ENCODE measurements at regions not wholly inside any gene's neighbourhood (a gene's known extent, or its start where the extent isn't known, plus 50 kb on each side); places are given as distances from the start of the nearest gene placed in this dataset.

DNA sequence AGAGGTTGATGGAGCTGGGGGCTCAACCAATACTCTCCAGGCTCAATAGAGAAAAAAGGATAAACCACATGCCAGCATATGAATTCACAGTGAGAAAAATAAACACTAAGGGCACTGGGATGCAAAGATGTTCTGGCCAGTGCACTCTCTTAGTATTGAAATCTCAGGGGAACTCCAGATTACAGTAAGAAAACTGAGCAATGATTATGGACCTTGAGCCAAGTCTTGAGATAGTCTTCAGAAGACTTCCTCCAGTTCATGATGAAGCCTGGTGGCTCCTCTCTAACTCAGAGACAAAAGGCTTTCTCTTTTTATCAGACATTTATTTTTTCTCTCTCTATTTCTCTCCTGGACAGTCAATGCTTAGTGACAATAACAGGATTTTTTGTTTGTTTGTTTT, 139.8 kb upstream of the SPEF2 start:
- DNase-seq = no peak

- DNase-seq = no peak
Observed at GRCh38 chr5:35477321-35477720, 140.3 kb upstream of the SPEF2 start.

DNA sequence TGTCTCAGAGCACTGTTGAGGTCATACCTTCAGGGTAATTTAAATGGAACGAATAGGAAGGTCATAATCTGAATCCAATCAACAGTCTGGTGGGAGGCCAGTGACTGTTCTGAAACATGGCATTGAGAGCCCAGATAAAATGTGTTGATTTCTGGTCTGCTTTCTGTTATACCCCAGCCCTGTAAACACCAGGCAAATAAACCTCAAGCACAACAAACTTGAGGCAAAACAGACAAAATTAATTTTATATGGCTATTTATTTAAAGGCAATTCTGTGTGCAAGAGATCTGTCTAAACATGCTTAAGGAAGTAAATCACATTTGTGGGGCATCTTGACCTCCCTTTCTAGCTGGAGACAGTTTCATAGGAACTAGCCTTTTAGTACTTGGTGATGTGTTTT, 140.9 kb upstream of the SPEF2 start:
- DNase-seq = no peak

DNA sequence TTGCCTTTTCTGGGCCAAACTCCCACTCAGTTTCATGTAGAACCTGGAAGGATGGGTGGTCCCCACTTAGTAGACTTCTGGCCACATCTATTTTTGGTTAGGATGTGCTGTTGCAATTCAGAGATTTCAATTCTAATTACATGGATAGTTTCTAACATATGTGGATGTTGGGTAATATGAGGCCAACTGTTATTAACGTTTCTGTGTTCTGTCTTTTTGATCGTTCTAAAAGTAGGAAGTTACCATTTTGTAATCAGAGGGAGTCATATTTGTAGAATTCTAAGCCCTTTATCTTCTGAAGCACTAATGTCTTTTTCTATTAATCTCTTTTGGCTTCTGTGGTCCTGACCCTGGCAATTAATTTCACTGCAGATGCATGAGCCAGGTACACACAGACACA, 141.6 kb upstream of the SPEF2 start:
- DNase-seq = no peak

DNA sequence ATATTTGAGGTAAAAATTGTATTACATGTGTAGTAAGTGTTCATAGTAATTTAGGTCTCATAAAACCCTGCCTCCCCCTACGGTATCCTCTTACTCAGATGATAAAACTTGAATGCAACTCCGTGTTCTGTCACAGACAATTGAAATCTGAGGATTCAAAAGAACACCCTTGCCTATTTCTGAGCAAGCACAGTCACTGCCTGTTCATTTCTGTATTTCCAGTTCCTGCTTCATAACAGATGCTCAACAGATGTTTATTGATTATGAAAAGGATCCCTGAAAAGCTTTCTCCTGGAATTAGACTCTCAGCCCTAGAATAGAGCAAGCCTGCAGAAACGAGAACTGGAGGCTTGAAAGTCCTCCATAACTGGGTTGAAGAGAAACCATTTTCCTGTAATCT, 144.1 kb upstream of the SPEF2 start:
- DNase-seq = no peak

GRCh38 chr5:35470866-35471265, 146.8 kb upstream of the SPEF2 start:
- DNase-seq = no peak

- no peak for DNase-seq
Observed at GRCh38 chr5:35468811-35469210, 148.9 kb upstream of the SPEF2 start.

- DNase-seq = no peak
Observed at GRCh38 chr5:35466746-35467145, 150.9 kb upstream of the SPEF2 start.

DNA sequence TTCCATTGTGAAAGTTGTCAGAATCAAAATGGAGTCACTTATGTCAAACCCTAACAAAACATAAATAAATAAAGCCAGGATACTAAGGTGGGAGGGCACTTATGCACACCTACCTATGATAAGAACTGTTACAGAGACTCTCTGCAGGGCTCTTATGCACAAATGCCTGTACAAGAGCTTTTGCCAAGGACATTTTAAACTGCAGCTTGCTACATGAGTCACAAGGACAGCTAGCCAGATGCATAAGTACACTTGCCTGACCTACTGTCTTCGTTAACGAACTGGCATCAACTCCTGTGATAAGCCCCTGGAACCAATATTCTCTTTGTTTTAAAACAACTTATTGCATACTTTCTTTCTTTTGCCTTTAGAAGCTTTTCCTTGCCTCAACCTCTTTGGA, 152.9 kb upstream of the SPEF2 start:
- no peak for DNase-seq

DNA sequence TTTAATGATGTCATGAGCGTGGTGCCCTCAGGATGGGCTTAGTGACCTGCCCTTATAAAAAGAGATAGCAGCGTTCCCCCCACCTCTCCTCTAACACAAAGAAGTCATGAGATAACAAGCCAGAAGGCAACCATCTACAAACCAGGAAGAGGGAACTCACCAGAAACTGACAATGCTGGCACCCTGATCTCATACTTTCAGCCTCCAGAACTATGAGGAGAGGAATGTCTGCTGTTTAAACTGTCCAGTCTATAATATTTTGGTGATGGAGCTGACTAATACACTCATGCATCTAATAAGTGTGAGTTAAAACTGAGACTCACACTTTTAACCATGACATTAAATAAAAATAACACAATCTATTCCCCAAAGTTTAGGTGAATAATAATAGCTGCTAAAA, 156.1 kb upstream of the SPEF2 start:
- no peak for DNase-seq

GRCh38 chr5:35458824-35459207, 158.8 kb upstream of the SPEF2 start:
- no peak for DNase-seq

DNA sequence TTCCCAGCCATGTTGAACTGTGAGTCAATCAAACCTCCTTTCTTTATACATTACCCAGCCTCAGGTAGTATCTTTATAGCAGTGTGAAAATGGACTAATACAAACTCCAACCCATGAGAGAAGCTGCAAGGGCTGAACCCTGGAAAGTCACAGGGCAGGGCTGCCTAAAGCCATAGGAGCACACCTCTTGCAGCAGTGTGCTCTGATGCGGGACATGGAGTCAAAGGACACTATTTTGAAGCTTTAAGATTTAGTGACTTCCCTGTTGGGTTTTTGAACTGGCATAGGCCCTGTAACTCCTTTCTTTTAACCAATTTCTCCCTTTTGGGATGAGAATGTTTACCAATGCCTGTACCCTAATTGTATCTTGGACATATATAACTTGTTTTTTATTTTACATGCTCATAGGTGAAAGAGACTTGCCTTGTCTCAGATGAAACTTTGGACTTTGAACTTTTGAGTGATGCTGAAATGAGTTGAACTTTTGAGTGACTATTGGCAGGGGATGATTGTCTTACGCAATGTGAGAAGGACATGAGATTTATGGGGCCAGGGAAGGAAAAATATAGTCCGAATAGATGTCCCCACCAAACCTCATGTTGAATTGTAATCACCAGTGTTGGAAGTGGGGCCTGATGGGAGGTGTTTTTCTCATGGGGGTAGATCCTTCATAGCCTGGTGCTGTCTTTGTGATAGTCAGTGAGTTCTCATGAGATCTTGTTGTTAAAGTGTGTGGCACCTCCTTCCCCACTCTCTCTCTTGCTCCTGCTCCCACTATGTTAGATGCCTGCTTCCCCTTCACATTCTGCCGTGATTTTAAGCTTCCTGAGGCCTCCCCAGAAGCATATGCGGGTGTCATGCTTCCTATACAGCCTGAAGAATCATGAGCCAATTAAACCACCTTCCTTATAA, 159.5 kb upstream of the SPEF2 start:
- no peak for DNase-seq

DNA sequence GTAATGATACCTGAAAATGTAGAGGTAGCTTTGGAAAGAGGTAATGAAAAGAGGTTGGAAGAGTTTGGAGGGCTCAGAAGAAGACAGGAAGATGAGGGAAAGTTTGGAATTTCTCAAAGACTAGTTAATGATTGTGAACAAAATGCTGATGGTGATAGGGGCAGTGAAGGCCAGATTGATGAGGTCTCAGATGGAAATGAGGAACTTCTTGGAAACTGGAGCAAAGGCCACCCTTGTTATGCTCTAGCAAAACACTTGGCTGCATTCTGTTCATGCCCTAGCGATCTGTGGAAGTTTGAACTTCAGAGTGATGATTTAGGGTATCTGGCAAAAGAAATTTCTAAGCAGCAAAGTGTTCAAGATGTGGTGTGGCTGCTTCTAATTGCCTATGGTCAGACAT, 161.2 kb upstream of the SPEF2 start:
- DNase-seq = no peak

DNA sequence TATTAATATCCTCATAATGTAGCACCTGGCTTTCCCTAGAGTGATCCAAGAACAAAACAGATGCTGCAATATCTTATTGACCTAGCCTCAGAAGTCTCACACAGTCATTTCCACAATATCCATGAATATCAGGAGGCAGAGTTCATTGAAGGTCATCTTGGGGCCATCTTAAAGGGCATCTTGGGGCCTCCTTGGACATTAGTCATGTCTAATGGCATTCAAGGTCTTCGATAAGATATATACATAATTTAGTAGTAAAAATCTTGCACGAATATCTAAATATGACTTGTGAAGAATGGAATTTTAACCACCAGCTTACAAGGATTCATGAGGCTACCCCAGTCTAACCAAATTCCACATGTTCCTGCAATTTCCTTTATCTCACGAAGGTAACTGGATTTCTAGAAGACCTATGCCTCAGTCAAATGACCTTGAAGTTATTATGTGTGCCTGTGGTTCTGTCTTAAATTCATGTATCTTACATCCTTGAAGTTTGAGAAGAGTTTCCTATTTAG, 163.6 kb upstream of the SPEF2 start:
- DNase-seq = no peak

GRCh38 chr5:35443803-35444595, 173.7 kb upstream of the SPEF2 start:
- DNase-seq = no peak

DNA sequence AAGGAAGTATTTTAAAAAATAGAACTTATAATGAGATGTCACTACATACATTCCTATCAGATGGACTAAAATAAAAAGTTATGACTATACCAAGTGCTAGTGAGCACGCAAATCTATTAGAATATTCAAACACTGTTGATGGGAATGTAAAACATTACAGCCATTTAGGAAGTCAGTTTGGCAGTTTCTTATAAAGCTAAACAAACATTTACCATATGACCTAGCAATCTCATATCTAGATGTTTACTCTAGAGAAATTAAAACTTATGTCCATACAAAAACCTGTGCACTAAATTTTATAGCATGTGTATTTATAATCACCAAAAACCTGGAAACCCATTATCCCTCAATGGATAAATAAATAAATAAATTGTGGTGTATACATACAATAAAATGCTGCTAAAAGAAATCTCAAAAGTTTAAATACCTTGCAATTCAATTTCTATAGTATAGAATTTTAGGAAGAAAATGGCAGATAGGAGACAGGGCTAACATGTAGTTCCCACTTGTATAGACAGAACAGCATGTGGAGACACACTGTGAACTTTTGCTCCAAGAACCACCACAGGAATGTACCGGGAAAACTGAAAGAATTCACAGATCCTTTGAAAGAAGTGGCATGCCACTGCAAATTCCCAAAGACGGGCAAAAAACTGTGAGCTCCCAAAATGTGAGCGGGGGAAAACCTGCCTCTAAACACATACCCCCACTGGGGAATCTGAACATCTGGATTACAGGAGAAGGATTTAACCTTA, 174.6 kb upstream of the SPEF2 start:
- no peak for DNase-seq

DNA sequence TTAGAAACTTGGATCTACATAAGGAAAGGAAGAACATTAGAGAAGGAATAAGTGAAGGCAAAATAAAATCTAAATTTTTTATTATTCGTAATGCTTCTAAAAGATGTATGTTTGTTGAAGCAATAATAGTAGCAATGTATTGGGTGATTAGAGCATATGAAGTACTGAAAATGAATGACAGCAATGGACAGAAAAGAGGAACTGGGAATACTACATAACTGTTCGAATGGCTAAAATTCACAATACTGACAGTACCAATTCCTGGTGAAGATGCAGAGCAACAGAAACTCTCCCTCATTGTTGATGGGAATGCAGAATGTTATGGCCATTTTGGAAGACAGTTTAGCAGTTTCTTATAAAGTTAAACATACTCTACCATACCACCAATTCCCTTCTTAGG, 177.3 kb upstream of the SPEF2 start:
- DNase-seq = no peak

DNA sequence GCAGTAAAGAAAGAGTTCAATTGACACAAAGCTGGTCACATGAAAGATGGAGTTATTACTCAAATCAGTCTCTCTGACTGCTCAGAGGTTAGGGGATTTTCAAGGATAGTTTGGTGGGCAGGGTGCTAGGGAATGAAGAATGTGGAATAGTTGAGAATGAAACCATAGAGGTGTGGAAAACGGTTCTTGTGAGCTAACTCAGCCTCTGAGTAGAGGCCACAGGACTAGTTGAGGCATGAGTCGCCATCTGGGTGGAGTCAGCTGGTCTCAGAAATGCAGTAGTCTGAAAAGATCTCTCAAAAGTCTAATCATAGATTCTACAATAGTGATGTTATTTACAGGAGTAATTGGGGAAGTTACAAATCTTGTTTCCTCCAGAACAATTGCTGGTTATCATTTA, 178.9 kb upstream of the SPEF2 start:
- no peak for DNase-seq

- DNase-seq = no peak
Observed at GRCh38 chr5:35438288-35438687, 179.4 kb upstream of the SPEF2 start.

DNA sequence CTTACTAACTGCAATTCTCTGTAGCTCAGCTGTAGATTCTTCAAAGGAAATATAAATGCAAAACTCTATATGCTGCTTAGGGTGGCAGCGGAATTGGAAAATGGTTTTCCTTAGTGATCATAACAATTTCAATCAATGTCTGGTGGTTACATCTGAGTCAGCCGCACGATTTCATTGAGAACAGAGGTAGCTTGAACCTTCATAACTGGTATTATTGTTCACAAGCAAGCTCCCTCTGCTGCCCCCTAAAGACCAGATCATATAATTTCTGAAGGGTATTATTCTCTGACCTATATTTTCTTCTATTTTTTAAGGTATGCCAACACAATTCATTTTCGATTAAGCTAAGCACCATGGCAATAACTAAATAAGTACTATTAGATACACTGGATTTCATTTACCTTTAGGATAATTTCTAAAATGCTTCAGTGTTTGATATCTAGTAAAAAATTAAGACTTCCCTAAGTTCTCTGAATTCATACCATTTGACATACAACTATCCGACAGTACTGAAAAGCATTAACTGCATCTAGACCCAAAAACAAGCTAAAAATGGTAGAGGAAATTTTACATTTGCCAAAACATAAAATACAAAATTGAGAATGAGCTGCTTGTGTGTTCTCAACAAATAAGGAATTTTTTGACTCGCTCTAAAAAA, 181.1 kb upstream of the SPEF2 start:
- DNase-seq = no peak

GRCh38 chr5:35430381-35431162, 187.1 kb upstream of the SPEF2 start:
- DNase-seq = no peak

GRCh38 chr5:35420200-35420599, 189.9 kb upstream of the PRLR start:
- DNase-seq = no peak

All from GF-D8 (cell line).